Testis (tissue), 2 donors: ENCODE measurements at regions not wholly inside any gene's neighbourhood (a gene's known extent, or its start where the extent isn't known, plus 50 kb on each side); places are given as distances from the start of the nearest gene placed in this dataset.

ENCODE experiments used
- CTCF ChIP-seq, 3 experiments: fragments of 450-650 bp in 2 of 3; fragments of 200-600 bp in 1 of 3; sonication (generic) in 1 of 3; IDR thresholded peaks; one replicate each; pipeline ENCODE4 v1.5.1; 2016 to 2019; ENCODE audit warnings: antibody characterized with exemption in 3 of 3, mild to moderate bottlenecking in 2 of 3, moderate library complexity in 1 of 3
- POLR2A ChIP-seq: fragments of 450-650 bp; IDR thresholded peaks from one replicate; pipeline ENCODE4 v1.6.1; 2017; ENCODE audit warnings: antibody characterized with exemption, mild to moderate bottlenecking, moderate library complexity

GRCh38 chr2:204344119-204344518 lies 201.2 kb upstream of the PARD3B start:
- TF ChIP-seq CTCF (IDR thresholded peaks at IDR 0.05) (no peak), POLR2A (no peak)
